ENCODE measurements at regions not wholly inside any gene's neighbourhood (a gene's known extent, or its start where the extent isn't known, plus 50 kb on each side); places are given as distances from the start of the nearest gene placed in this dataset.
"Not testable (repeated sequence)": the region's sequence is repeated elsewhere in the genome, so short reads cannot be mapped to it uniquely, and the experiment has no call there.

DNA sequence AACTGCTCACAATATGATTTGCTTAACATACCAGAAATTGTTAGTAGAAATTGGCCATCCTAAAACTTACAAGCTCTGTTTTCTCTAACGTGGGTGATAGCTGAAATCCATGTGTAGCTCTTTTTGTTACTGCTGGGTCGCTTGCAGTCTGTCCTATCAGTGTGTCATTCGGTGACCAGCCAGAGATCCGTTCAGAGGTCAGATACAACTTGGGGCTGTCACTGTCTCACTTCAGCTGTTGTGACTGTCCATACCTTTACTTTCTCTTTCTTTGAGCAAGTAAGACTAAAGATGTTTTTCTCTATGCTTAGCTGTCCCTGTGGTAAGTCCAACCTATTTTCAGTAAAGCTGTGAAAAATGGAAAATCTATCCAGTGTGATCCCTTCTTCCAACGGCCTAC lies 282.9 kb upstream of the KCNH7 start:
- Histone ChIP-seq H3K4me3 (peak overlapping the region in 1 of 2 donors; percentile 45), H3K27me3 (no peaks in the 10 kb centered on the region), H3K36me3 (ENCODE audit: low read depth, missing control alignments) (no peaks in the 10 kb centered on the region), H3K9me3 (no peaks in the 10 kb centered on the region), H3K4me1 (peaks cover 17% of the 10 kb centered on the region), H3K27ac (peak overlapping the region; percentile 60 to 68)
- DNase-seq = peak; percentile 73
- intact Hi-C loops (cut with DNase I; ENCODE audit: low total_unique reads) = no loop called here
- 28 to 35% methylated on average over 5 of the region's 5 CpGs for WGBS, 2 donors
- no peak for TF ChIP-seq POLR2A (IDR thresholded peaks at IDR 0.05)
- TF ChIP-seq CTCF (IDR thresholded peaks at IDR 0.05) = no peak

GRCh38 chr2:163119966-163120365 lies 281.4 kb upstream of the KCNH7 start:
- Histone ChIP-seq H3K27ac (peak overlapping the region; percentile 60 to 68), H3K36me3 (ENCODE audit: low read depth, missing control alignments) (no peaks in the 10 kb centered on the region), H3K4me1 (peaks cover 17% of the 10 kb centered on the region), H3K9me3 (no peaks in the 10 kb centered on the region), H3K4me3 (no peak overlapping the region), H3K27me3 (no peaks in the 10 kb centered on the region)
- TF ChIP-seq CTCF (IDR thresholded peaks at IDR 0.05) (no peak), POLR2A (IDR thresholded peaks at IDR 0.05) (no peak)
- intact Hi-C loops (cut with DNase I; ENCODE audit: low total_unique reads) = no loop called here
- peak; percentile 89 for DNase-seq
- 18 to 31% methylated on average over 7 of the region's 7 CpGs for WGBS, 2 donors

GRCh38 chr2:163086940-163087339 lies 248.4 kb upstream of the KCNH7 start:
- no peaks in the 10 kb centered on the region for H3K36me3 ChIP-seq (ENCODE audit: low read depth, missing control alignments)
- TF ChIP-seq POLR2A (IDR thresholded peaks at IDR 0.05) (no peak), CTCF (IDR thresholded peaks at IDR 0.05) (no peak)
- H3K27me3 ChIP-seq = no peaks in the 10 kb centered on the region
- no peak overlapping the region for H3K4me3 ChIP-seq
- H3K4me1 ChIP-seq = no peaks in the 10 kb centered on the region
- 97 to 100% methylated on average over 1 of the region's 1 CpG for WGBS, 2 donors
- no peaks in the 10 kb centered on the region for H3K9me3 ChIP-seq
- no peak overlapping the region for H3K27ac ChIP-seq
- intact Hi-C loops (cut with DNase I; ENCODE audit: low total_unique reads) = no loop called here
- no peak for DNase-seq

- intact Hi-C loops (cut with DNase I; ENCODE audit: low total_unique reads); H3K36me3 ChIP-seq (ENCODE audit: low read depth, missing control alignments); H3K27me3 ChIP-seq; DNase-seq; H3K4me3 ChIP-seq; H3K9me3 ChIP-seq; H3K4me1 ChIP-seq; H3K27ac ChIP-seq: not testable (repeated sequence)
- 71 to 80% methylated on average over 12 of the region's 12 CpGs for WGBS, 2 donors
These were observed 246.9 kb upstream of the KCNH7 start for GRCh38 chr2:163085366-163086024.

GRCh38 chr2:163081754-163082153 lies 243.2 kb upstream of the KCNH7 start:
- Histone ChIP-seq H3K4me3 (no peak overlapping the region), H3K27me3 (no peaks in the 10 kb centered on the region), H3K36me3 (ENCODE audit: low read depth, missing control alignments) (no peaks in the 10 kb centered on the region), H3K9me3 (no peaks in the 10 kb centered on the region), H3K27ac (no peak overlapping the region), H3K4me1 (no peaks in the 10 kb centered on the region)
- no peak for TF ChIP-seq POLR2A (IDR thresholded peaks at IDR 0.05)
- no peak for TF ChIP-seq CTCF (IDR thresholded peaks at IDR 0.05)
- DNase-seq = no peak
- intact Hi-C loops (cut with DNase I; ENCODE audit: low total_unique reads) = no loop called here
